DND-41 (cell line): ENCODE measurements at regions not wholly inside any gene's neighbourhood (a gene's known extent, or its start where the extent isn't known, plus 50 kb on each side); places are given as distances from the start of the nearest gene placed in this dataset.

Experiments
- ATAC-seq: fragments of 200-7000 bp; cut with Tn5 transposase; 3 replicates; pipeline ENCODE4 v1.9.1; 2021; ENCODE audit warnings: low read depth; ENCODE audit not compliant: insufficient read depth
- DNase-seq: peaks from one replicate; pipeline ENCODE4 v3.0.0-alpha.2; 2020
- H2AFZ ChIP-seq: 2 replicates; pipeline ENCODE4 v1.6.0; 2012; ENCODE audit warnings: low read depth, low read length
- H3K27ac ChIP-seq: 2 replicates; pipeline ENCODE4 v1.5.1; 2012; ENCODE audit warnings: low read length, inconsistent platforms
- H3K27me3 ChIP-seq: fragments of 200-600 bp; sonication (generic); 2 replicates; pipeline ENCODE4 v1.6.0; 2012; ENCODE audit warnings: low read length, mild to moderate bottlenecking, inconsistent platforms; ENCODE audit not compliant: insufficient read depth, poor library complexity
- H3K36me3 ChIP-seq: 2 replicates; pipeline ENCODE4 v1.5.1; 2012; ENCODE audit warnings: low read length, inconsistent platforms; ENCODE audit not compliant: insufficient read depth
- H3K4me1 ChIP-seq: 2 replicates; pipeline ENCODE4 v1.5.1; 2012; ENCODE audit warnings: mild to moderate bottlenecking, low read length; ENCODE audit not compliant: insufficient read depth
- H3K4me2 ChIP-seq: 2 replicates; pipeline ENCODE4 v1.6.0; 2012; ENCODE audit warnings: mild to moderate bottlenecking, moderate library complexity, low read length, inconsistent platforms; ENCODE audit not compliant: insufficient read depth
- H3K4me3 ChIP-seq, 2 experiments: fragments of 200-600 bp in 1 of 2; shearing (Covaris generic) in 1 of 2; 2 replicates each; pipeline ENCODE4 v1.5.1; 2012 to 2016; ENCODE audit warnings: inconsistent platforms in 2 of 2, low read length in 2 of 2, mild to moderate bottlenecking in 2 of 2, low read depth in 1 of 2, moderate library complexity in 1 of 2
- H3K79me2 ChIP-seq: 2 replicates; pipeline ENCODE4 v1.6.0; 2012; ENCODE audit warnings: low read length, inconsistent platforms; ENCODE audit not compliant: insufficient read depth
- H3K9ac ChIP-seq: 2 replicates; pipeline ENCODE4 v1.6.0; 2012; ENCODE audit warnings: low read depth, mild to moderate bottlenecking, inconsistent platforms, low read length, moderate library complexity
- H3K9me3 ChIP-seq: 2 replicates; pipeline ENCODE4 v1.5.1; 2012; ENCODE audit warnings: low read length, moderate library complexity, mild to moderate bottlenecking, inconsistent platforms; ENCODE audit not compliant: insufficient read depth, severe bottlenecking
- H4K20me1 ChIP-seq: 2 replicates; pipeline ENCODE4 v1.6.0; 2012; ENCODE audit warnings: low read length; ENCODE audit not compliant: insufficient read depth
- EZH2 ChIP-seq: IDR thresholded peaks from 3 replicates; pipeline ENCODE4 v1.6.1; 2012; ENCODE audit warnings: borderline replicate concordance, low read depth, mild to moderate bottlenecking, moderate library complexity, low read length, inconsistent platforms; ENCODE audit not compliant: severe bottlenecking
- TF ChIP-seq, protein P1 (sequence below): IDR thresholded peaks from 2 replicates; pipeline ENCODE4 v1.5.1; 2012; ENCODE audit warnings: borderline replicate concordance, low read length, moderate library complexity, mild to moderate bottlenecking; ENCODE audit not compliant: poor library complexity, severe bottlenecking; ENCODE audit errors: extremely low read depth

DNA sequence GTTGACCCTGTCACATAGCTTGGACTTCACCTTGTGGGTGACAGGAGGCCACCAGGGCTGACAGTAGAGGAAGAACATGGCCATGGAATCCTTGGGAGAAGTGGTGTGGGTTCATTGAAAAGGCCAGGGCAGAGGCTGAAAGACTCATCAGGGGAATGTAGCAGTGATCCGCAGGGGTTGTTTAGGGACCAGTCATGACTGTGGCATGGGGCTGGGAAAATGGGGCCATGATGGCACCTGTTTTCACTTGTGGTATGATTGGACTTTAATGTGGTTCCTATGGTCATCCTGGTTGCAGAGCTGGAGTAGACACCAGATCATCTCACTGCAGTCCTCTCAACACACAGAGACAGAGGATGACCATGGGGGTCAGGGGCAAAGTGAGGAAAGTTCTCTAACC is 66.7 kb upstream of the MYEOV start:
- H3K27me3 ChIP-seq: peaks cover 3% of the 10 kb centered on the region
- TF ChIP-seq EZH2: no peak
- TF ChIP-seq, protein P1, sequence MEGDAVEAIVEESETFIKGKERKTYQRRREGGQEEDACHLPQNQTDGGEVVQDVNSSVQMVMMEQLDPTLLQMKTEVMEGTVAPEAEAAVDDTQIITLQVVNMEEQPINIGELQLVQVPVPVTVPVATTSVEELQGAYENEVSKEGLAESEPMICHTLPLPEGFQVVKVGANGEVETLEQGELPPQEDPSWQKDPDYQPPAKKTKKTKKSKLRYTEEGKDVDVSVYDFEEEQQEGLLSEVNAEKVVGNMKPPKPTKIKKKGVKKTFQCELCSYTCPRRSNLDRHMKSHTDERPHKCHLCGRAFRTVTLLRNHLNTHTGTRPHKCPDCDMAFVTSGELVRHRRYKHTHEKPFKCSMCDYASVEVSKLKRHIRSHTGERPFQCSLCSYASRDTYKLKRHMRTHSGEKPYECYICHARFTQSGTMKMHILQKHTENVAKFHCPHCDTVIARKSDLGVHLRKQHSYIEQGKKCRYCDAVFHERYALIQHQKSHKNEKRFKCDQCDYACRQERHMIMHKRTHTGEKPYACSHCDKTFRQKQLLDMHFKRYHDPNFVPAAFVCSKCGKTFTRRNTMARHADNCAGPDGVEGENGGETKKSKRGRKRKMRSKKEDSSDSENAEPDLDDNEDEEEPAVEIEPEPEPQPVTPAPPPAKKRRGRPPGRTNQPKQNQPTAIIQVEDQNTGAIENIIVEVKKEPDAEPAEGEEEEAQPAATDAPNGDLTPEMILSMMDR: no peak
- H3K9ac ChIP-seq: no peak overlapping the region
- no peaks in the 10 kb centered on the region for H3K4me1 ChIP-seq
- no peak overlapping the region for H3K4me3 ChIP-seq
- H4K20me1 ChIP-seq: no peaks in the 10 kb centered on the region
- H3K27ac ChIP-seq: no peak overlapping the region
- H3K79me2 ChIP-seq: no peaks in the 10 kb centered on the region
- no peaks in the 10 kb centered on the region for H3K36me3 ChIP-seq
- no peak overlapping the region for H3K4me2 ChIP-seq
- H2AFZ ChIP-seq: no peak overlapping the region
- DNase-seq: no peak
- H3K9me3 ChIP-seq: peaks cover 3% of the 10 kb centered on the region
- ATAC-seq: no peak

DNA sequence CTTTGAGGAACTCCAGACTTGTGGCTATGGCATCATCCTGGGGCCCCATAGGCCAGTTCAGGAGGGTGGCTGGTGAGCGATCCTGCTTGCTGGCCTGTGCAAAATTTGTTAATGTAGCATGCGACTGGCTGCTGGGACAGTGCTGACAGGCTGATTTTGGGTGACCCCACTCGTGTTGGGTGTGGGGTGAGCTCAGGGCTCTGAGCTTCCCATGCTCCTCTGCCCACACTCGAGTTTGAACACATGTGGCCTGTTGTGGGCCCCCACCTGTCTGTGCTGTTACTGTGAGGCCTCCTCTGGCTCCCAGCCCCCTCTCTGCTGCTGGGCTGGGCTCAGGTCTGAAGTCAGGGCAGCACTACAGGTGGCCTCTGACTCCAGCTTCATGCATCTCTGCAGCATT is 64.4 kb upstream of the MYEOV start:
- Histone ChIP-seq H3K9me3 (peaks cover 3% of the 10 kb centered on the region), H2AFZ (no peak overlapping the region), H3K79me2 (no peaks in the 10 kb centered on the region), H3K4me1 (no peaks in the 10 kb centered on the region), H4K20me1 (no peaks in the 10 kb centered on the region), H3K4me3 (no peak overlapping the region), H3K27ac (no peak overlapping the region), H3K36me3 (no peaks in the 10 kb centered on the region), H3K27me3 (peaks cover 3% of the 10 kb centered on the region), H3K9ac (no peak overlapping the region), H3K4me2 (no peak overlapping the region)
- TF ChIP-seq, protein P1: no peak
- no peak for TF ChIP-seq EZH2
- DNase-seq: no peak
- ATAC-seq: no peak

DNA sequence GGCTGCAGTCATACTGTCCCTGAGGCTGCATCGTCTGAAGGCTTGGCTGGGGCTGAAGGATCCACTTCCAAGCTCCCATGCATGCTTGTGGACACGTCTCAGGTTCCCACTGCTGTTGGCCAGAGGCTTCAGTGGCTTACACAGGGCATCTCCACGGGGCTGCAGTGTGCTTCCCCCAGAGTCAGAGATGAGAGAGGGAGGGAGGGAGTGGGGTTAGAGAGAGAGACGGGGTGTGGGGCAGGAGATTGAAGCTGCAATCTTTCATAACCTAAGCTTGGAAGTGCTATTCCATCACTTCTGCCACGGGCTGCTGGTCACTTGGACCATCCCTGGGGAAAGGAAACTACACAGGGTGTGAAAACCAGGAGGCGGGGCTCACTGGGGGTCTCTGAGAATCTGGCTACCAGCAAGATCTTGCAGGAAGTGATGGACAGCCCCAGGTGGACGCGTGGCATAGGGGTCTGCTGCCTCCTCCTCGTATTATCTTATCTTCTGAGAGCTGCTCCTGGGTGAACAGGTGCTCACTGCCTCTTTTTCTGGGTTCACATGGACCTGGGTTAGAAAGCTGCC is 63.0 kb upstream of the MYEOV start:
- Histone ChIP-seq H3K79me2 (no peaks in the 10 kb centered on the region), H3K27me3 (peaks cover 2% of the 10 kb centered on the region), H3K4me2 (no peak overlapping the region), H2AFZ (no peak overlapping the region), H3K4me3 (no peak overlapping the region), H3K27ac (no peak overlapping the region), H4K20me1 (no peaks in the 10 kb centered on the region), H3K36me3 (no peaks in the 10 kb centered on the region), H3K9ac (no peak overlapping the region), H3K9me3 (peaks cover 3% of the 10 kb centered on the region), H3K4me1 (no peaks in the 10 kb centered on the region)
- no peak for TF ChIP-seq EZH2
- TF ChIP-seq, protein P1: no peak
- ATAC-seq (no peak), DNase-seq (no peak)
